Right lung (tissue), 2 donors: ENCODE measurements at regions not wholly inside any gene's neighbourhood (a gene's known extent, or its start where the extent isn't known, plus 50 kb on each side); places are given as distances from the start of the nearest gene placed in this dataset.
"Not testable (repeated sequence)": the region's sequence is repeated elsewhere in the genome, so short reads cannot be mapped to it uniquely, and the experiment has no call there.

ENCODE experiments used
- DNase-seq, 2 donors: peaks; one replicate each; pipeline ENCODE4 v3.0.0-alpha.2; 2013

GRCh38 chr2:180291552-180292421 lies 284.7 kb upstream of the CWC22 start:
- DNase-seq = no peak

DNA sequence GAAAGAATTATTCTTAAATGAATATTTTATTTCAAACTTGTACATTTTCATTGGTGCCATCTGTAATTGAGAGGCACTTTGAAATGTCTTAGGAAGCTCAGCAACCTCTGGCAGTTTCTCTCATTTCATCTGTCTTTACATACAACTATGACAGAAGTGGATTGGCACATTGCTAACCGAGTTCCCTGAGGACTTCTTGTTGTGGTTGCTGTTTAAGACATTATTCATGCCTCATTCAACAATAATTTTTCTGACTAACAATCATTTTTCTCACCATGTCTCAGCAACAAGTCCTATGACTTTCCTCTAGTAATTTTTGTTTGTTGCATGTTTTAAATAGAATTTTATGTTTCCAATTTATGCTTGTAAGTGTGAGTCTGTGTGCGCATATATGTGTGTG lies 284.0 kb upstream of the CWC22 start:
- DNase-seq = no peak

- DNase-seq = peak; percentile 11
These were observed 282.5 kb upstream of the CWC22 start for GRCh38 chr2:180289627-180290026.

DNA sequence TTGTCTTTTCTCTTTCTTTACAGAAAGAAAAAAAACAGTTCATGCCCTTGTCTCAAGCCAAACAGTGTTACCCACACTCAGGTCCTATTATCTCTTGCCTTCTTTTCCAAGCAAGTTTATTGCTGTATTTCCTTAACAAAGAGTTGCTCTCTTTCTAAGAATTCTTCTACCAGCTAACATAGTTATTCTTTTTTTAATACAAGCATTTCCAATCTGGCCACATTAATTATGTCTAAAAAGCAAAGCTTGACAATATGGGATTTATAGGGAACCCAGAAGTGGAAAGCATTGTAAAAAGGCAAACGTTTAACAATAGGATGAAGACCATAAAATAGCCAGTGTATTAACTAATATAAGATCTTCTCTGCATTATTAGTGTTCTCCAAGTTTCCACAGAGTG lies 272.5 kb upstream of the CWC22 start:
- DNase-seq = no peak

DNA sequence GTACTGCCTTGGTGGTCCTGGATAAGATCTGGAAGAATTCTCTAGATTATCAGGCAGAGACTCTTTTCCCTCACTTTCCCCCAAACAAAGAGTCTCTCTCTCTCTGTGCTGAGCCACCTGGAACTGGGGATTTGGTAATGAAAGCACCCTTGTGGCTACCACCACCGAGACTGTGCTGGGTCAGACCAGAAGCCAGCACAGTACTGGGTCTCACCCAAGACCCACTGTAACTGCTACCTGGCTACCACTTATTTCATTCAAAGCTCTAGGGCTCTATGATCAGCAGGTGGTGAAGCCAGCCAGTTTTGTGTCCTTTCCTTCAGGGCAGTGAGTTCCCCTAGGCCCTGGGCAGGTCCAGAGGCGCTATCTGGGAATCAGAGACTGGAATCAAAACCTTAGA lies 269.6 kb upstream of the CWC22 start:
- DNase-seq = no peak

- no peak for DNase-seq
These were observed 260.9 kb upstream of the CWC22 start for GRCh38 chr2:180268006-180268405.

DNA sequence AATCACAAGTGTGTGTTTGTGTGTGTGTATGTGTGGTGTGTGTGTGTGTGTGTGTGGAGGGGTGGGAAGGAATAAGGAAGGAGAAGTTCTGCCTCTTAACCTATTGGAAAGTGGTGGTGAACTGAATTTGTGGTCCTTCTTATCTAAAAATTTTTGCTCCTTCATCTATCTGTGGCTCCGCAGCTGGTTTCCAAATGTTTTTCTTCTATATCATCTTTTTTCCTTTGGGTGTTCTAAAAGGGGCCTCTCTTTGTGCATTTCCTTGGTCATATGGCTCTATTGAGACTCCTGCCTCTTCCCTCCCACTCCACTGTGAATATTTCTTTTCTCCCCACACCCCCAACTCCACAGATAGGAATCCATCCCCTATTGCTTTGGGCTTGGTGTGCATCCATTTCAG lies 254.9 kb upstream of the CWC22 start:
- DNase-seq = no peak

DNA sequence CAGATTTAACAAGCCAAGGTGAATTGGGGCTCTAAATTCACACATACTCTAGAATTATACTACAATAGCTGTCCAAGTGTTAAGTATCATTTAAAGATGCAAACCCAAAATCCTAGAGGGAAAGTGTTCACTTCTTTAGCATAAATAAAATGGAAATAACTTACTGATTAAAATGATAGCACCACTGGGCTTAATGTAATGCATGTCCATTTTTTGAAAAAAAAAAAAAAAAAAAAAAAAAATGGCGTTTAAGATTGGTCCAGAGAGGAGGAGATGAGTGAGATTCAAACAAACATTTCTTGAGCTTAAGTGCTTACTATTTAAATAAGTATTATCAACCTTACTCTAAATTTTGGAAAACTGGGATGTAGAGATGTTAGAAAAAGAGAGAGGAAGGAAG lies 251.5 kb upstream of the CWC22 start:
- DNase-seq = no peak

DNA sequence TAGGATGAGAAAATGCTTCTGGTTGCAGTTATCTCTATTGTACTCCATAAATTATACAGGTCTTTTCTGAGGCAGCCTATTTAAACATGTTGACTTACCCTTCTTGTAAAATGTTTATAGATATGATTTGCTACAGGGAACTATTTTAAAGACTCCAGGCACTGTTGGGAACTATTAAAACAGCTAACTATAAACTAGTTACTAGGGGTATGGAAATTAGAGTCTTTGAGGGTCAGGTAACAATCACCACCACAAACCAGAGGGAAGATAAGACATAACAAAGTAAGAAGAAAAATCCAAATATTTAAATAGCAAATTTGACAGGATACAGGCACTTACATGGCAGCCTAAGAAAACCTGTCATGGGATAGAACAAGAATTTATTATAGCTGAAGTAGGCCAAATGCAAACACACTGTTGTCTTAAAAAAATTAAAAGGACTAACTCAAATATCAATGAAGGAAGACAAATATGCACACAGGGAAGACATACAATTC lies 251.0 kb upstream of the CWC22 start:
- no peak for DNase-seq

GRCh38 chr2:180257247-180257646 lies 250.2 kb upstream of the CWC22 start:
- DNase-seq = no peak

DNA sequence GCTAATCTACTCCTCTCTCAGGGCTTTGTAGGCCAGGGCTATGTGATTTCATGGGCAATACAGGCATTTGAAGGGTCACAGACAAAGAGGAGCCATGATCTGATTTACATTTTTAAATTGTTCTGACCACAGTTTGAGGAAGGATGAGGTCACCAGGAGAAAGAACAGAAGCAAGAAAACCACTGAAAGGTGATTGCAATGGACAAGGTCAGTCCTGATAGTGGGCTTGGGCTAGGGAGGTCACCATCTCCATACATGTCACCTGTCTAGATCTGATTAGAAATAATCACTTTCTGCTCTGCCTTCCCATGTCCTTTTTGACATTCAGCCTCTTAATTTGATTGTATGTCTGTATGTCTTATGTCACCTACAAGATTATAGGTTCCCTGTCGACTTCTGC lies 248.9 kb upstream of the CWC22 start:
- DNase-seq = no peak

DNA sequence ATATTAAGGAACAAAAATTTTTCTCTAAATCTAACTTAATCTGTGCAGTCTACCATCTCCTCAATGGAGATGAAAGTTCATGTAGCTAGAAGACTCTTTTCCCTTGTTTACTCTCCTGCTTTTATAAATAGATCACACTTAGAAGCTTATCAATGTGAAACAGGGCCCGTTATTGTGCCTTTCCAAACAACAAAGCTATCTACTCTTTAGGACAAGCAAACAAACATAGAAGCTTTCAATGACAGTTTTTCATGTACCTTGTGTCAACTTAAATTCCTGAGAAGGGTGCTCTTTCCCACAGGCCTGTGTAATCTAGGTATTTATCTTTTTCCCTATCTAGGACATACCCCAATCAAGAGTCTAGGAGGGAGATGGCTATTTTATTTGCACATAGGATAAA lies 247.8 kb upstream of the CWC22 start:
- no peak for DNase-seq

DNA sequence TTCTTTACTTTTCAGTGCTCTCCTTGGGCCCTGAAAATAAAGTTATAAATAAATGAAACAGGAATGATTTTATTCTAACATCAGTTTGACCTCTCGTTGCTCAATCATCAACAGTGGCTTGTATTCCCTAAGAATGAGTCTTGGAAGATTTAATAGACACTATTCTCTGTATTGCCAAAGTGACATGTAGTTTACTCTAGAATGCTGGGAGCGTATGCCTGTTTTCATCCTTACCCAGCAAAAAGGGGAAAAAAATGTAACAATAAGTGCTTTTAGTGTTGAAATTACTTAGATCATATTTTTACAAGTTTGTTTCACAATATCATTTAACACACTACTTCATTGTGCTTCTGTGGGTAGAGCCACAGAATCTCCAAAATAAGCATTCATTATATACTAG lies 240.6 kb upstream of the CWC22 start:
- no peak for DNase-seq

DNA sequence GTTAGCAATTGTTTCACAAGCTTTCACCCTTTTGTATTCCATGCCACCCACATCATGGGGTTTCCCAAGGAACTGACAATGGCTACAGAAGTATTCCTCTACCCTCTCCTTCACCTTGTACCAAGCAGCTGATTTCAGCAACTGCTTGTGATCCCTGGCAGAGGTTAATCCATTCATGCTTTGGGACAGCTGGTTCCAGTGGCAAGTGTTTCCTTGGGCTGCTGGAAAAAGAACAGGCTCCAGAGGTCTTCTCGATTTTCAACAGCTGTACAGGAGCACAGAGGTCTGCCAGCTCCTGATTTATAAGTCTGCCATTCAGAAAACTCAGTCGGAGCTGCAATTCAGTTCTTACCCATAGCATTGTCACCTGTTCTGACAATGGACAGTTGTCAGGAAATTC lies 239.2 kb upstream of the CWC22 start:
- DNase-seq = no peak

GRCh38 chr2:180240774-180241173 lies 233.7 kb upstream of the CWC22 start:
- no peak for DNase-seq

DNA sequence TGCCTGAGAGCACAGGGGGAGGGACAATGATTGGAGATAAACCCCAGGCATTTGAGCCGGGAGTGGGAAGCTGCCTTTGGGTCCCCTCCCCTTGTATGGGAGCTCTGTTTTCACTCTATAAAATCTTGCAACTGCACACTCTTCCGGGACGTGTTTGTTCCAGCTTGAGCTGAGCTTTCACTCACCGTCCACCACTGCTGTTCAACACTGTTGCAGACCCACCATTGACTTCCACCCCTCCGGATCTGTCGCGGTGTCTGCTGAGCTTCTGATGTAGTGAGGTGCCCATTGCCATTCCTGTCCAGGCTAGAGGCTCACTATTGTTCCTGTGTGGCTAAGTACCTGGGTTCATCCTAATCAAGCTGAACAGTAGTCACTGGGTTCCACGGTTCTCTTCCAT lies 231.6 kb upstream of the CWC22 start:
- DNase-seq = no peak

DNA sequence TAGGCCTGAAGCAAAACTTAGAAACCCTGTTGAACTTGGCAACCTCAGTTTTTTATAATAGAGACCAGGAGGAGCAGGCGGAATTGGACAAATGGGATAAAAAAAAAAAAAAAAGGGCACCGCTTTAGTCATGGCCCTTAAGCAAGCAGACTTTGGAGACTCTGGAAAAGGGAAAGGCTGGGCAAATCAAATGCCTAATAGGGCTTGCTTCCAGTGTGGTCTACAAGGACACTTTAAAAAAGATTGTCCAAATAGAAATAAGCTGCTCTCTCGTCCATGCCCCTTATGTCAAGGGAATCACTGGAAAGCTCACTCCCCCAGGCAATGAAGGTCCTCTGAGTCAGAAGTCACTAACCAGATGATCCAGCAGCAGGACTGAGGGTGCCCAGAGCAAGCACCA lies 229.0 kb upstream of the CWC22 start:
- not testable (repeated sequence) for DNase-seq

DNA sequence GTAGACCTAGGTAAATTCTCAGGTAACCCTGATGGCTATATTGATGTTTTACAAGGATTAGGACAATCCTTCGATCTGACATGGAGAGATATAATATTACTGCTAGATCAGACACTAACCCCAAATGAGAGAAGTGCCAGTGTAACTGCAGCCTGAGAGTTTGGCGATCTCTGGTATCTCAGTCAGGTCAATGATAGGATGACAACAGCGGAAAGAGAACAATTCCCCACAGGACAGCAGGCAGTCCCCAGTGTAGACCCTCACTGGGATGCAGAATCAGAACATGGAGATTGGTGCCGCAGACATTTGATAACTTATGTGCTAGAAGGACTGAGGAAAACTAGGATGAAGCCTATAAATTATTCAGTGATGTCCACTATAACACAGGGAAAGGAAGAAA lies 228.4 kb upstream of the CWC22 start:
- not testable (repeated sequence) for DNase-seq

DNA sequence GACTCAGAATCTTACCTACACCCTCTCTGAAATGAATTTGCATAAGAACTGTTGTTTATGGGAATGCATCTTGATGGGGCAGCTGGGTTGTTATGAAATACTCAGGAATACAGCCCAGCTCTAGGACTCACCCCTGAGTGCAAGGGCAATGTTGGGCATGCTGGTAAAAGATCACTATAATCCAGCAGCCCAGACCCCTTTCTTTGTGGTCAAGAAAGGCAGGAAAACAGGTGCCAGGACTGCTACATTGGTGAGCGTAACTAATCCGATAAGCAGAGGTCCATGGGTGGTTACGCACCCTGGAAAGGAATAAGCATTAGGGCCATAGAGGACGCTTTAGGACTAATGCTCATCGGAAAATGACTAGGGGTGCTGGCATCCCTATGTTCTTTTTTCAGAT lies 227.9 kb upstream of the CWC22 start:
- not testable (repeated sequence) for DNase-seq

DNA sequence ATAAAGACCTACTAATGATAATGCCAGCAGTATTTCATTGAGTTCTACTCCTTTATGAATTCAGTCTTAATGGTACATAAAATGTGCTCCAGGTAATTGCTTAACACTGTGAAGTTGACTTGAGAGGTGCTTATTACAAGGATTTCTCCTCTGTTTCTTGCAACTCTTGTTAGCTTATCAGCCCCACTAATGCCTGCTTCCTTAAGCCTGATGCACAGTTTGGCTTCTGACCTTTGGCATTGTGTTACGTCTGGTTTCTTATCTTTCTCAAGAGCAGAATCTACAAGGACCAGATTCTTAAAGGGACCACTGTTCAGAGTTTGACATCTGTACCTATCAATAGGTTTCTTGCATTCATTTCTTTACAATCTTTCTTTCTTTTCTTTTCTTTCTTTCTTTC lies 223.9 kb upstream of the CWC22 start:
- peak; percentile 10 to 12 for DNase-seq

DNA sequence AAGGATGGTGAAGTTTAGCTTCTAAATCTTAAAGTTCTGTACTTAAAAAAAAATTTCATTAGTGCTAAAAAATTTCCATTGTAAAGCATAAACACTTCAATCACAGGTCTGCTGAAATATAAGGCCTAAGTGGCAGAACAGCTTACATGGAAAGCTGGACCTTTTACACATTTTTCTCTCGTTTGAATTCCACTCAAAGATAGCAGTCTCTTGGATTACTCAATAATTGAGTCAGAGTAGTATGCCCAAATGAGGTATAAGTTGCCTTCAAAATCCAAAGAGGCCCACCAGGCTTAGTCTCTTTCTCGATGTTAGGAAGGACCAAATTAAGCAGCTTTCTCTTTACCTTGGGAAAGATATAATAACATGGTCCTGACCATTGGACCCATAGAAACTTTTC lies 220.4 kb upstream of the CWC22 start:
- DNase-seq = no peak

DNA sequence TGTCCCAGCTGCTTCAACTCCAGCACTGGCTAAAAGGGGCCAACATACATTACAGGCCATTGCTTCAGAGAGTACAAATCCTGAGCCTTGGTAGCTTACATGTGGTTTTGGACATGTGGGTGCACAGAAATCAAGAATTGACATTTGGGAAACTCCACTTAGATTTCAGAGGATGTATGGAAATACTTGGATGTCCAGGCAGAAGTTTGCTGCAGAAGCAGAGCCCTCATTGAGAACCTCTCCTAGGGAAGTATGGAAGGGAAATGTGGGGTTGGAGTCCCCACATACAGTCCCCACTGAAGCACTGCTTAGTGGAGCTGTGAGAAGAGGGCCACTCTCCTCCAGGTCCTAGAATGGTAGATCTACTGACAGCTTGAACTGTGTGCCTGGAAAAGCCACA lies 218.0 kb upstream of the CWC22 start:
- DNase-seq = no peak

DNA sequence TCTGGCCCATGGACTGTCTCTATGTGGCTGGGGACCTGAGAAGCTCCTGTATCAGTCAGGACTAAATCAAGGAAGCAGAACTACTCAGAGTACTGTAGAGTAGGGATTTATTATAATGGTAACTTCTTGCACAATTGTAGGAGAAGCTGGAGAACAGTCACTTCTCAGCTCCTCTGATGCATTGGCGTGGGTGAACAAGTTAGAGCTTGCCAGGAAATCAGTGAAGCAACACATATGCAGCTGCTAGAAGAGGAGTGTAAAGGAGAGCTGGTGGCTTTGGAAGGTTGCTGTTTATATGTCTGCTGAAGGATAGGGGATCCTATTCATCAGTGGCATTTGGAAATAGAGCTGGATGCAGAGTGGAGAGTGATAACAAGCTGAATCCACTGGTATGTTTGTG lies 215.5 kb upstream of the CWC22 start:
- DNase-seq = peak; percentile 51 to 56

GRCh38 chr2:180219491-180219890 lies 212.4 kb upstream of the CWC22 start:
- DNase-seq = no peak
